ENCODE measurements at regions not wholly inside any gene's neighbourhood (a gene's known extent, or its start where the extent isn't known, plus 50 kb on each side); places are given as distances from the start of the nearest gene placed in this dataset.

- TF ChIP-seq CTCF (IDR thresholded peaks at IDR 0.05; ENCODE audit: low read depth, low read length, poor library complexity, severe bottlenecking) (no peak), EZH2phosphoT487 (IDR thresholded peaks at IDR 0.05; ENCODE audit: borderline replicate concordance, low read length) (no peak)
These were observed 563.0 kb downstream of the RERGL start for GRCh38 chr12:17527021-17527420.
